Liver (tissue), 8 donors: ENCODE measurements at regions not wholly inside any gene's neighbourhood (a gene's known extent, or its start where the extent isn't known, plus 50 kb on each side); places are given as distances from the start of the nearest gene placed in this dataset.

Experiments
- DNase-seq: peaks from one replicate; pipeline ENCODE4 v3.0.0-alpha.2; 2017; ENCODE audit warnings: low spot score
- H3K27ac ChIP-seq, 2 donors: one replicate each; pipeline ENCODE4 v1.7.0; 2013; ENCODE audit warnings: inconsistent platforms in 2 of 2, low read length in 2 of 2, control low read depth in 1 of 2, low read depth in 1 of 2, mild to moderate bottlenecking in 1 of 2
- H3K27me3 ChIP-seq, 4 donors: one replicate each; pipeline versions ENCODE4 v1.6.1 to v1.7.0; 2013; ENCODE audit warnings: low read length in 3 of 4, inconsistent platforms in 1 of 4, mild to moderate bottlenecking in 1 of 4, moderate library complexity in 1 of 4; ENCODE audit not compliant: control insufficient read depth in 4 of 4, insufficient read depth in 4 of 4
- H3K36me3 ChIP-seq, 4 donors: one replicate each; pipeline versions ENCODE4 v1.6.1 to v1.7.0; 2013; ENCODE audit warnings: low read length in 3 of 4, mild to moderate bottlenecking in 3 of 4, low read depth in 1 of 4, moderate library complexity in 1 of 4; ENCODE audit not compliant: control insufficient read depth in 4 of 4, insufficient read depth in 3 of 4
- H3K4me1 ChIP-seq, 4 donors: one replicate each; pipeline versions ENCODE4 v1.6.1 to v1.7.0; 2013; ENCODE audit warnings: low read length in 3 of 4, mild to moderate bottlenecking in 3 of 4, moderate library complexity in 1 of 4; ENCODE audit not compliant: control insufficient read depth in 4 of 4, insufficient read depth in 4 of 4
- H3K4me3 ChIP-seq, 3 donors: one replicate each; pipeline versions ENCODE4 v1.6.1 to v1.7.0; 2013; ENCODE audit warnings: low read length in 3 of 3, control low read depth in 1 of 3, low read depth in 1 of 3, mild to moderate bottlenecking in 1 of 3
- H3K9ac ChIP-seq, 2 donors: one replicate each; pipeline ENCODE4 v1.7.0; 2013; ENCODE audit warnings: low read length in 2 of 2, mild to moderate bottlenecking in 2 of 2, moderate library complexity in 2 of 2, control low read depth in 1 of 2, low read depth in 1 of 2
- H3K9me3 ChIP-seq, 4 donors: one replicate each; pipeline versions ENCODE4 v1.6.1 to v1.7.0; 2013; ENCODE audit warnings: low read length in 3 of 4; ENCODE audit not compliant: control insufficient read depth in 4 of 4
- ATF3 ChIP-seq: IDR thresholded peaks from 2 replicates; pipeline ENCODE4 v1.6.1; 2016; ENCODE audit warnings: antibody characterized with exemption
- CTCF ChIP-seq: fragments of 150-350 bp; IDR thresholded peaks from 2 replicates; pipeline ENCODE4 v1.5.1; 2017; ENCODE audit warnings: improper control_type of control experiment, low read depth, low read length; ENCODE audit not compliant: missing input control
- EGR1 ChIP-seq, 2 donors: IDR thresholded peaks; 2 replicates each; pipeline ENCODE4 v1.6.1; 2016 to 2018; ENCODE audit warnings: antibody characterized with exemption in 2 of 2, low read depth in 2 of 2
- FOXA1 ChIP-seq: IDR thresholded peaks from 2 replicates; pipeline ENCODE4 v1.6.1; 2016; ENCODE audit warnings: antibody characterized with exemption
- FOXA2 ChIP-seq: IDR thresholded peaks from 2 replicates; pipeline ENCODE4 v1.6.1; 2016; ENCODE audit warnings: antibody characterized with exemption
- GABPA ChIP-seq, 2 donors: IDR thresholded peaks in 1 of 2; conservative IDR thresholded peaks in 1 of 2; 2 replicates each; pipeline ENCODE4 v1.6.1; 2016; ENCODE audit warnings: antibody characterized with exemption in 2 of 2, mild to moderate bottlenecking in 1 of 2, moderate library complexity in 1 of 2
- HNF4A ChIP-seq, 2 donors: conservative IDR thresholded peaks; 2 replicates each; pipeline ENCODE4 v1.6.1; 2016; ENCODE audit warnings: antibody characterized with exemption in 2 of 2, mild to moderate bottlenecking in 2 of 2
- HNF4G ChIP-seq: IDR thresholded peaks from 2 replicates; pipeline ENCODE4 v1.6.1; 2016; ENCODE audit warnings: antibody characterized with exemption
- JUND ChIP-seq, 2 donors: IDR thresholded peaks; 2 replicates each; pipeline ENCODE4 v1.6.1; 2016; ENCODE audit warnings: antibody characterized with exemption in 2 of 2
- MAX ChIP-seq: IDR thresholded peaks from 2 replicates; pipeline ENCODE4 v1.6.1; 2016; ENCODE audit warnings: antibody characterized with exemption
- NR2F2 ChIP-seq: IDR thresholded peaks from 2 replicates; pipeline ENCODE4 v1.6.1; 2016; ENCODE audit warnings: antibody characterized with exemption
- RAD21 ChIP-seq, 2 donors: IDR thresholded peaks; 2 replicates each; pipeline ENCODE4 v1.6.1; 2016; ENCODE audit warnings: antibody characterized with exemption in 2 of 2, mild to moderate bottlenecking in 2 of 2
- REST ChIP-seq: IDR thresholded peaks from 2 replicates; pipeline ENCODE4 v1.6.1; 2016; ENCODE audit warnings: antibody characterized with exemption, mild to moderate bottlenecking
- RXRA ChIP-seq, 2 donors: IDR thresholded peaks; 2 replicates each; pipeline ENCODE4 v1.6.1; 2017 to 2018; ENCODE audit warnings: antibody characterized with exemption in 2 of 2, mild to moderate bottlenecking in 1 of 2
- SP1 ChIP-seq: IDR thresholded peaks from 2 replicates; pipeline ENCODE4 v1.6.1; 2018; ENCODE audit warnings: antibody characterized with exemption, mild to moderate bottlenecking
- TAF1 ChIP-seq: conservative IDR thresholded peaks from 2 replicates; pipeline ENCODE4 v1.6.1; 2016; ENCODE audit warnings: antibody characterized with exemption, mild to moderate bottlenecking
- YY1 ChIP-seq: IDR thresholded peaks from 2 replicates; pipeline ENCODE4 v1.6.1; 2016; ENCODE audit warnings: antibody characterized with exemption, mild to moderate bottlenecking
- ZBTB33 ChIP-seq: IDR thresholded peaks from 2 replicates; pipeline ENCODE4 v1.6.1; 2016; ENCODE audit warnings: antibody characterized with exemption
- WGBS: extraction: QIAGEN DNeasy Blood & Tissue Kit; methylation state at CpG from one replicate; pipeline ENCODE4 v1.1.7; 2013; 5-methylcytosine and 5-hydroxymethylcytosine counted together
- donor health status: healthy.
- donor health status: healthy.
- donor health status: healthy.
- donor health status: healthy.
- donor health status: healthy.

GRCh38 chr6:2363211-2363610 lies 117.8 kb upstream of the GMDS start:
- 44% methylated on average over 3 of the region's 3 CpGs for WGBS
- no peak overlapping the region for H3K9ac ChIP-seq
- no peak overlapping the region for H3K27ac ChIP-seq
- no peaks in the 10 kb centered on the region for H3K4me1 ChIP-seq
- TF ChIP-seq GABPA (IDR thresholded peaks at IDR 0.05 in 1 of 2, conservative IDR thresholded peaks at IDR 0.05 in 1 of 2): no peak
- H3K4me3 ChIP-seq: no peak overlapping the region
- no peaks in the 10 kb centered on the region for H3K9me3 ChIP-seq
- no peaks in the 10 kb centered on the region for H3K36me3 ChIP-seq
- no peak for DNase-seq
- H3K27me3 ChIP-seq: no peaks in the 10 kb centered on the region

GRCh38 chr6:2361195-2361594 lies 115.8 kb upstream of the GMDS start:
- H3K4me3 ChIP-seq: no peak overlapping the region
- 96% methylated on average over 5 of the region's 5 CpGs for WGBS

More at GRCh38 chr6:2361195-2361594, 115.8 kb upstream of the GMDS start:
- Histone ChIP-seq H3K36me3 (no peaks in the 10 kb centered on the region), H3K9ac (no peak overlapping the region), H3K27me3 (no peaks in the 10 kb centered on the region), H3K27ac (no peak overlapping the region), H3K4me1 (no peaks in the 10 kb centered on the region), H3K9me3 (no peaks in the 10 kb centered on the region)
- no peak for DNase-seq
- no peak for TF ChIP-seq HNF4A (conservative IDR thresholded peaks at IDR 0.05)
- no peak for TF ChIP-seq RXRA (IDR thresholded peaks at IDR 0.05)
- no peak for TF ChIP-seq ZBTB33
- no peak for TF ChIP-seq CTCF
- no peak for TF ChIP-seq FOXA2
- no peak for TF ChIP-seq FOXA1
- TF ChIP-seq MAX: no peak
- no peak for TF ChIP-seq HNF4G
- no peak for TF ChIP-seq NR2F2
- TF ChIP-seq GABPA (IDR thresholded peaks at IDR 0.05 in 1 of 2, conservative IDR thresholded peaks at IDR 0.05 in 1 of 2): no peak
- no peak for TF ChIP-seq REST
- no peak for TF ChIP-seq YY1
- no peak for TF ChIP-seq EGR1 (IDR thresholded peaks at IDR 0.05; ENCODE audit: low read depth in 2 of 2)
- TF ChIP-seq SP1: no peak
- TF ChIP-seq RAD21 (IDR thresholded peaks at IDR 0.05): no peak
- TF ChIP-seq JUND (IDR thresholded peaks at IDR 0.05): no peak
- no peak for TF ChIP-seq TAF1
- TF ChIP-seq ATF3: no peak
